IMR-90 (cell line): ENCODE measurements at regions not wholly inside any gene's neighbourhood (a gene's known extent, or its start where the extent isn't known, plus 50 kb on each side); places are given as distances from the start of the nearest gene placed in this dataset.

Experiments used
- POLR2A ChIP-seq: IDR thresholded peaks from 2 replicates; pipeline ENCODE4 v1.6.1; 2012; ENCODE audit warnings: mild to moderate bottlenecking, low read depth, low read length
- RAD21 ChIP-seq: IDR thresholded peaks from 2 replicates; pipeline ENCODE4 v1.6.1; 2012; ENCODE audit warnings: low read length, improper control_type of control experiment
- TF ChIP-seq, protein P1 (sequence below): conservative IDR thresholded peaks from 2 replicates; pipeline ENCODE4 v1.5.1; 2012; ENCODE audit warnings: mild to moderate bottlenecking, low read depth, low read length, improper control_type of control experiment

- TF ChIP-seq, protein P1, sequence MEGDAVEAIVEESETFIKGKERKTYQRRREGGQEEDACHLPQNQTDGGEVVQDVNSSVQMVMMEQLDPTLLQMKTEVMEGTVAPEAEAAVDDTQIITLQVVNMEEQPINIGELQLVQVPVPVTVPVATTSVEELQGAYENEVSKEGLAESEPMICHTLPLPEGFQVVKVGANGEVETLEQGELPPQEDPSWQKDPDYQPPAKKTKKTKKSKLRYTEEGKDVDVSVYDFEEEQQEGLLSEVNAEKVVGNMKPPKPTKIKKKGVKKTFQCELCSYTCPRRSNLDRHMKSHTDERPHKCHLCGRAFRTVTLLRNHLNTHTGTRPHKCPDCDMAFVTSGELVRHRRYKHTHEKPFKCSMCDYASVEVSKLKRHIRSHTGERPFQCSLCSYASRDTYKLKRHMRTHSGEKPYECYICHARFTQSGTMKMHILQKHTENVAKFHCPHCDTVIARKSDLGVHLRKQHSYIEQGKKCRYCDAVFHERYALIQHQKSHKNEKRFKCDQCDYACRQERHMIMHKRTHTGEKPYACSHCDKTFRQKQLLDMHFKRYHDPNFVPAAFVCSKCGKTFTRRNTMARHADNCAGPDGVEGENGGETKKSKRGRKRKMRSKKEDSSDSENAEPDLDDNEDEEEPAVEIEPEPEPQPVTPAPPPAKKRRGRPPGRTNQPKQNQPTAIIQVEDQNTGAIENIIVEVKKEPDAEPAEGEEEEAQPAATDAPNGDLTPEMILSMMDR = no peak
- TF ChIP-seq RAD21 (no peak), POLR2A (no peak)
These were observed 645.0 kb downstream of the DHX35 start for GRCh38 chr20:39607141-39607540.
